Prostate gland (tissue), 2 donors: ENCODE measurements at regions not wholly inside any gene's neighbourhood (a gene's known extent, or its start where the extent isn't known, plus 50 kb on each side); places are given as distances from the start of the nearest gene placed in this dataset.

Experiments
- DNase-seq: peaks from one replicate; pipeline ENCODE4 v3.0.0-alpha.2; 2019; ENCODE audit warnings: low spot score
- H3K27ac ChIP-seq, 2 donors: fragments of 200-600 bp; sonication (generic); 2 replicates each; pipeline ENCODE4 v1.5.1; 2017 to 2019
- H3K27me3 ChIP-seq: fragments of 200-600 bp; sonication (generic); replicated peaks from 2 replicates; pipeline ENCODE4 v1.5.1; 2019; ENCODE audit not compliant: insufficient read depth
- H3K36me3 ChIP-seq, 2 donors: fragments of 200-600 bp; sonication (generic); 1 replicate in 1 of 2; 2 replicates in 1 of 2; pipeline versions ENCODE4 v1.5.1 to v1.8.1; 2017 to 2019
- H3K4me1 ChIP-seq: fragments of 200-600 bp; sonication (generic); replicated peaks from 2 replicates; pipeline ENCODE4 v1.5.1; 2019
- H3K4me3 ChIP-seq, 2 donors: fragments of 200-600 bp; sonication (generic); 2 replicates each; pipeline ENCODE4 v1.5.1; 2017 to 2019
- H3K9me3 ChIP-seq: fragments of 200-600 bp; sonication (generic); 2 replicates; pipeline ENCODE4 v1.5.1; 2017
- CTCF ChIP-seq, 4 experiments: fragments of 200-600 bp in 2 of 4; fragments of 450-650 bp in 2 of 4; sonication (generic) in 2 of 4; IDR thresholded peaks; 1 replicate in 3 of 4; 2 replicates in 1 of 4; pipeline ENCODE4 v1.5.1; 2016 to 2019; ENCODE audit warnings: antibody characterized with exemption in 4 of 4, mild to moderate bottlenecking in 2 of 4, moderate library complexity in 2 of 4
- POLR2A ChIP-seq: fragments of 450-650 bp; IDR thresholded peaks from one replicate; pipeline ENCODE4 v1.6.1; 2016; ENCODE audit warnings: antibody characterized with exemption, mild to moderate bottlenecking
- POLR2AphosphoS5 ChIP-seq: sonication (generic); formaldehyde crosslinking; IDR thresholded peaks from one replicate; pipeline ENCODE4 v1.6.1; 2017; ENCODE audit warnings: antibody characterized with exemption
- WGBS: methylation state at CpG from one replicate; pipeline ENCODE4 v1.1.5; 2018; 5-methylcytosine and 5-hydroxymethylcytosine counted together
- intact Hi-C: fragments of 100-400 bp; cut with DNase I; formaldehyde crosslinking; loops from one replicate; pipeline ENCODE4 v1.14.2; 2022

- no peak for TF ChIP-seq POLR2AphosphoS5
- TF ChIP-seq CTCF (IDR thresholded peaks at IDR 0.05): peak in 3 of 4 experiments; percentile 26 to 56 (median 48)
- intact Hi-C loops: loop anchor here (5.0 kb wide), 1 partner anchor 311 kb away; no protein-coding TSS in a partner anchor
- no peaks in the 10 kb centered on the region for H3K9me3 ChIP-seq
Measured at GRCh38 chr7:86926732-86927131, 132.7 kb downstream of the ELAPOR2 start.

GRCh38 chr7:86925221-86925620 lies 134.2 kb downstream of the ELAPOR2 start:
- intact Hi-C loops: loop anchor here (5.0 kb wide), 1 partner anchor 312 kb away; no protein-coding TSS in a partner anchor

More at GRCh38 chr7:86926732-86927131, 132.7 kb downstream of the ELAPOR2 start:
- H3K27ac ChIP-seq: no peak overlapping the region
- no peaks in the 10 kb centered on the region for H3K27me3 ChIP-seq
- 8% methylated on average over 2 of the region's 2 CpGs for whole genome bisulfite sequencing
- no peaks in the 10 kb centered on the region for H3K36me3 ChIP-seq
- H3K4me3 ChIP-seq: no peak overlapping the region
- DNase-seq: no peak
- no peaks in the 10 kb centered on the region for H3K4me1 ChIP-seq

GRCh38 chr7:86923527-86923926 lies 135.9 kb downstream of the ELAPOR2 start:
- no peak for DNase-seq
- TF ChIP-seq POLR2AphosphoS5 (no peak), CTCF (IDR thresholded peaks at IDR 0.05) (no peak), POLR2A (no peak)
- Histone ChIP-seq H3K27me3 (no peaks in the 10 kb centered on the region), H3K36me3 (no peaks in the 10 kb centered on the region), H3K4me3 (no peak overlapping the region), H3K4me1 (no peaks in the 10 kb centered on the region), H3K27ac (no peak overlapping the region), H3K9me3 (no peaks in the 10 kb centered on the region)
- intact Hi-C loops: no loop called here

More at GRCh38 chr7:86925221-86925620, 134.2 kb downstream of the ELAPOR2 start:
- 97% methylated on average over 1 of the region's 1 CpG for WGBS
- Histone ChIP-seq H3K4me1 (no peaks in the 10 kb centered on the region), H3K4me3 (no peak overlapping the region), H3K27me3 (no peaks in the 10 kb centered on the region), H3K27ac (no peak overlapping the region), H3K36me3 (no peaks in the 10 kb centered on the region), H3K9me3 (no peaks in the 10 kb centered on the region)
- no peak for DNase-seq
- no peak for TF ChIP-seq POLR2A
- no peak for TF ChIP-seq POLR2AphosphoS5
- no peak for TF ChIP-seq CTCF (IDR thresholded peaks at IDR 0.05)

- no peak overlapping the region for H3K27ac ChIP-seq
- H3K4me3 ChIP-seq: no peak overlapping the region
- intact Hi-C loops: no loop called here
- H3K36me3 ChIP-seq: no peaks in the 10 kb centered on the region
- no peak for TF ChIP-seq POLR2AphosphoS5
- no peak for TF ChIP-seq POLR2A
- no peak for TF ChIP-seq CTCF (IDR thresholded peaks at IDR 0.05)
- DNase-seq: no peak
- H3K9me3 ChIP-seq: no peaks in the 10 kb centered on the region
- H3K4me1 ChIP-seq: no peaks in the 10 kb centered on the region
- no peaks in the 10 kb centered on the region for H3K27me3 ChIP-seq
Measured at GRCh38 chr7:86920154-86920553, 139.3 kb downstream of the ELAPOR2 start.

GRCh38 chr7:86918245-86918644 lies 141.2 kb downstream of the ELAPOR2 start:
- intact Hi-C loops: no loop called here
- no peak for TF ChIP-seq CTCF (IDR thresholded peaks at IDR 0.05)
- TF ChIP-seq POLR2AphosphoS5: no peak
- Histone ChIP-seq H3K27me3 (no peaks in the 10 kb centered on the region), H3K4me3 (no peak overlapping the region), H3K27ac (no peak overlapping the region), H3K4me1 (no peaks in the 10 kb centered on the region), H3K36me3 (no peaks in the 10 kb centered on the region), H3K9me3 (no peaks in the 10 kb centered on the region)
- 74% methylated on average over 3 of the region's 3 CpGs for WGBS
- DNase-seq: no peak
